Uterus (tissue), 2 donors: ENCODE measurements at regions not wholly inside any gene's neighbourhood (a gene's known extent, or its start where the extent isn't known, plus 50 kb on each side); places are given as distances from the start of the nearest gene placed in this dataset.

ENCODE experiments used
- CTCF ChIP-seq, 4 experiments: fragments of 200-600 bp in 2 of 4; fragments of 450-650 bp in 2 of 4; sonication (generic) in 2 of 4; IDR thresholded peaks; one replicate each; pipeline ENCODE4 v1.5.1; 2016 to 2019; ENCODE audit warnings: antibody characterized with exemption in 4 of 4, mild to moderate bottlenecking in 2 of 4, moderate library complexity in 1 of 4
- POLR2A ChIP-seq, 2 donors: fragments of 450-650 bp; IDR thresholded peaks; one replicate each; pipeline ENCODE4 v1.6.1; 2016; ENCODE audit warnings: antibody characterized with exemption in 2 of 2, mild to moderate bottlenecking in 1 of 2, moderate library complexity in 1 of 2

- no peak for TF ChIP-seq CTCF (IDR thresholded peaks at IDR 0.05)
- no peak for TF ChIP-seq POLR2A (IDR thresholded peaks at IDR 0.05)
Observed at GRCh38 chr12:98359856-98360255, 155.5 kb upstream of the TMPO start.
